PC-9 (cell line): ENCODE measurements at regions not wholly inside any gene's neighbourhood (a gene's known extent, or its start where the extent isn't known, plus 50 kb on each side); places are given as distances from the start of the nearest gene placed in this dataset.

Experiments
- BruUV-seq: library from RNA; stranded (reverse); fragments of 400-500 nt; replicated peaks from 2 replicates; lab custom pipeline; 2021; lab: Mats Ljungman, UMichigan
- CTCF ChIA-PET: fragments of 300-600 bp; sonication (Branson Sonifier 250); formaldehyde crosslinking; loops from one replicate; lab custom pipeline; 2022; ENCODE audit warnings: antibody characterized with exemption; lab: Charles Lee
- POLR2A ChIA-PET: fragments of 300-600 bp; sonication (Branson Sonifier 250); formaldehyde crosslinking; loops from one replicate; lab custom pipeline; 2022; ENCODE audit warnings: antibody characterized with exemption; ENCODE audit not compliant: unreplicated experiment; lab: Charles Lee
- DNase-seq, 2 experiments: peaks; one replicate each; pipeline versions ENCODE4 v3.0.0 to v3.0.0-alpha.2; 2015 to 2022; ENCODE audit warnings: mixed read lengths in 1 of 2
- H2AFZ ChIP-seq: fragments of 200-600 bp; sonication (generic); 2 replicates; pipeline ENCODE4 v1.8.1; 2017; ENCODE audit warnings: antibody characterized with exemption
- H3F3A ChIP-seq: fragments of 200-600 bp; sonication (generic); 2 replicates; pipeline ENCODE4 v1.8.1; 2017; ENCODE audit warnings: antibody characterized with exemption, mild to moderate bottlenecking, low read depth; ENCODE audit not compliant: insufficient read depth
- H3K27ac ChIP-seq: fragments of 200-600 bp; sonication (generic); 2 replicates; pipeline ENCODE4 v1.6.1; 2016; ENCODE audit warnings: mixed run types
- H3K27me3 ChIP-seq: fragments of 200-600 bp; sonication (generic); 2 replicates; pipeline ENCODE4 v1.6.1; 2016; ENCODE audit warnings: low read depth, mixed run types; ENCODE audit not compliant: insufficient read depth
- H3K36me3 ChIP-seq: fragments of 200-600 bp; sonication (generic); 2 replicates; pipeline ENCODE4 v1.6.1; 2016; ENCODE audit warnings: low read depth, mixed run types
- H3K4me1 ChIP-seq: fragments of 200-600 bp; sonication (generic); replicated peaks from 2 replicates; pipeline ENCODE4 v1.6.1; 2016; ENCODE audit warnings: mixed run types; ENCODE audit not compliant: insufficient read depth
- H3K4me2 ChIP-seq: fragments of 200-600 bp; sonication (generic); 2 replicates; pipeline ENCODE4 v1.6.1; 2017; ENCODE audit warnings: mixed run types
- H3K4me3 ChIP-seq: fragments of 200-600 bp; sonication (generic); 2 replicates; pipeline ENCODE4 v1.6.1; 2016; ENCODE audit warnings: mixed run types
- H3K79me2 ChIP-seq: fragments of 200-600 bp; sonication (generic); 2 replicates; pipeline ENCODE4 v1.6.1; 2017; ENCODE audit warnings: low read depth, mixed run types
- H3K9me2 ChIP-seq: fragments of 200-600 bp; sonication (generic); 2 replicates; pipeline ENCODE4 v1.8.1; 2017; ENCODE audit warnings: mild to moderate bottlenecking; ENCODE audit not compliant: insufficient read depth
- H3K9me3 ChIP-seq: fragments of 200-600 bp; sonication (generic); 2 replicates; pipeline ENCODE4 v1.8.1; 2016; ENCODE audit warnings: low read depth; ENCODE audit not compliant: insufficient read depth
- H4K20me1 ChIP-seq: fragments of 200-600 bp; sonication (generic); 2 replicates; pipeline ENCODE4 v1.8.1; 2017; ENCODE audit not compliant: insufficient read depth
- EZH2 ChIP-seq: fragments of 200-600 bp; sonication (generic); IDR thresholded peaks from 2 replicates; pipeline ENCODE4 v1.8.0; 2017; ENCODE audit warnings: antibody characterized with exemption, low read depth
- intact Hi-C: fragments of 100-400 bp; cut with micrococcal nuclease; formaldehyde crosslinking; loops from one replicate; pipeline ENCODE4 v1.10.0; 2022; ENCODE audit not compliant: unreplicated experiment
- TF ChIP-seq, protein P1 (sequence below): fragments of 200-600 bp; sonication (generic); conservative IDR thresholded peaks from 2 replicates; pipeline ENCODE4 v1.6.1; 2017; ENCODE audit warnings: mixed run types, antibody characterized with exemption, mild to moderate bottlenecking, moderate library complexity

DNA sequence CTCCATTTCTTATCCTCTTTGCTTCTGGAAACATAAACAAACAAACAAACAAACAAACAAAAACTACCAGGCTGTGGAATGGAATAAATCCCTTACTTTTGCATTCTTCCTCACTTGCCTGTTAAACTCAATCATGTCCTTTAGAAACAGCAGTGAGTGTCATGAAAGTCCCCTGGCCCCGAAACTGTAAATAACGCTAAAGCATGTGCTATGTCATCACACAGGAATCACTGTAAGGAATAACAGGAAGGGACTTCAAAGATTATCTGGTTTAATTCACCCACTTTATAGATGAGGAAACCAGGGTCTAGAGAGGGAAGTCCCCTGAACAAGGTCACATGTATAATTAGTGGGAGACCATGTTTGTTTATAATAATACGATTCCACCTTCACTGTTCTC lies 159.4 kb upstream of the MEOX2 start:
- intact Hi-C loops = no loop called here
- no TSS peak for BruUV-seq
- ChIA-PET POLR2A (no interaction called here), CTCF (no interaction called here)
- no peak overlapping the region for H3K27ac ChIP-seq
- no peaks in the 10 kb centered on the region for H4K20me1 ChIP-seq
- no peaks in the 10 kb centered on the region for H3K9me3 ChIP-seq
- H3K27me3 ChIP-seq = no peaks in the 10 kb centered on the region
- H3K9me2 ChIP-seq = no peaks in the 10 kb centered on the region
- TF ChIP-seq, protein P1, sequence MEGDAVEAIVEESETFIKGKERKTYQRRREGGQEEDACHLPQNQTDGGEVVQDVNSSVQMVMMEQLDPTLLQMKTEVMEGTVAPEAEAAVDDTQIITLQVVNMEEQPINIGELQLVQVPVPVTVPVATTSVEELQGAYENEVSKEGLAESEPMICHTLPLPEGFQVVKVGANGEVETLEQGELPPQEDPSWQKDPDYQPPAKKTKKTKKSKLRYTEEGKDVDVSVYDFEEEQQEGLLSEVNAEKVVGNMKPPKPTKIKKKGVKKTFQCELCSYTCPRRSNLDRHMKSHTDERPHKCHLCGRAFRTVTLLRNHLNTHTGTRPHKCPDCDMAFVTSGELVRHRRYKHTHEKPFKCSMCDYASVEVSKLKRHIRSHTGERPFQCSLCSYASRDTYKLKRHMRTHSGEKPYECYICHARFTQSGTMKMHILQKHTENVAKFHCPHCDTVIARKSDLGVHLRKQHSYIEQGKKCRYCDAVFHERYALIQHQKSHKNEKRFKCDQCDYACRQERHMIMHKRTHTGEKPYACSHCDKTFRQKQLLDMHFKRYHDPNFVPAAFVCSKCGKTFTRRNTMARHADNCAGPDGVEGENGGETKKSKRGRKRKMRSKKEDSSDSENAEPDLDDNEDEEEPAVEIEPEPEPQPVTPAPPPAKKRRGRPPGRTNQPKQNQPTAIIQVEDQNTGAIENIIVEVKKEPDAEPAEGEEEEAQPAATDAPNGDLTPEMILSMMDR = no peak
- no peak for TF ChIP-seq EZH2
- H3K4me3 ChIP-seq = no peak overlapping the region
- no peaks in the 10 kb centered on the region for H3K4me1 ChIP-seq
- H2AFZ ChIP-seq = no peak overlapping the region
- H3F3A ChIP-seq = no peaks in the 10 kb centered on the region
- DNase-seq = peak in 1 of 2 experiments; percentile 18
- H3K36me3 ChIP-seq = no peaks in the 10 kb centered on the region
- H3K79me2 ChIP-seq = no peaks in the 10 kb centered on the region
- no peak overlapping the region for H3K4me2 ChIP-seq

DNA sequence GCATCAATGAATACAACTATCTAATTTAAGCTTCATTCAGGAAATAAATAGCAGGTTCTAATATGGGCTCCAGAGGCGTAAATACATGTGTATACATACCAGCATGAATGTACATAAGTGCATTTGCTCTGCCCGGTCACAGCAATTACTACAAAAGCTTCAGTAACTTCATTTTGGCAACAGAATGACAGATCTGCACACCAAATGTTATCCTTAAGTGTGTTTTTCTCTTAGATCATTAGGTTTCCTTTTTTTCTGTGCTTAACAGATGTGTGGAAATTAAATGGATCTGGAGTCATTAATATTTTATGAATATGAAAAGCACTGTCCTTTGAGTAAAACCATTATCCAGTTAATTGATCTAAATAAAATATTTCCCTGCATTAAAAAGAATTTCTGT lies 159.0 kb upstream of the MEOX2 start:
- no peak overlapping the region for H3K4me2 ChIP-seq
- no peak overlapping the region for H3K27ac ChIP-seq
- no peaks in the 10 kb centered on the region for H3K27me3 ChIP-seq
- no peaks in the 10 kb centered on the region for H4K20me1 ChIP-seq
- ChIA-PET CTCF (no interaction called here), POLR2A (no interaction called here)
- no peak for DNase-seq
- H3K9me2 ChIP-seq = no peaks in the 10 kb centered on the region
- no peak for TF ChIP-seq EZH2
- TF ChIP-seq, protein P1 = no peak
- H3K36me3 ChIP-seq = no peaks in the 10 kb centered on the region
- no peaks in the 10 kb centered on the region for H3K4me1 ChIP-seq
- H3K9me3 ChIP-seq = no peaks in the 10 kb centered on the region
- no peaks in the 10 kb centered on the region for H3F3A ChIP-seq
- H2AFZ ChIP-seq = no peak overlapping the region
- no peak overlapping the region for H3K4me3 ChIP-seq
- intact Hi-C loops = no loop called here
- no TSS peak for BruUV-seq
- H3K79me2 ChIP-seq = no peaks in the 10 kb centered on the region

DNA sequence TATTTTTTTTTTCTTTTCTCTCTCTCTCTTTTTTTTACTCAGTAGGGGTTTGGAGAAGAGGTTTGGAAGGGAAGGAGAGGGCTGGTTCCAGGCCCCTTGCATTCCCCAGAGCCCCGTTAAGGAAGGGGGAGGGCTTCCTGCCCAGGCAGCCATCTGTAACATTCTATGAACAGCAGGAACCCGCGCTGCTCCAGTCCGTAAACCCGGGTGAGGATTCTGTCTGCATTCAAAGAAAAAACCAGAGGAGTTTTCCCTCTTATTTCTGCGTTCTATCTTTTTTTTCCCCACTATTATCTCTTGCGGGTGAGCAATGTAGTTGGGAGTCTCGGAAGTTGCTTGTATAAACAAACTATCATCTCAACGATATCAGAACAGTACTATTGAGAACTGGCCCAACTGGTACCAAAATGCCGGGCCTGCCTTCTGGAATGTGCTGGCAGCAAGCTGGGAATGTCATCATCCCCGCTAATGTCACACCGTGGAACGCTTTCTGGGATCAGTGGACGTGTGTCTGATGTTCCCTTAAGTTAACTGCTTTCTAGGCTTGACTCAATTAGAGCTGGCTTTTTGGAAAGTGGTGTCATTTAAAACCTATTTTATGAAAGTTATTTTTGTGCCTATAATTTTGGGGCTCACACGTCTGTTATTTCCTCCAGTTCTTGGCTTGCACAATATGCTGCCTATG lies 153.1 kb upstream of the MEOX2 start:
- DNase-seq = peak in 1 of 2 experiments; percentile 10
- H3K4me2 ChIP-seq = no peak overlapping the region
- H3K9me3 ChIP-seq = no peaks in the 10 kb centered on the region
- ChIA-PET POLR2A (no interaction called here), CTCF (no interaction called here)
- no peaks in the 10 kb centered on the region for H3K36me3 ChIP-seq
- H3K27me3 ChIP-seq = no peaks in the 10 kb centered on the region
- TF ChIP-seq EZH2 = no peak
- TF ChIP-seq, protein P1 = no peak
- H3K4me1 ChIP-seq = no peaks in the 10 kb centered on the region
- H3F3A ChIP-seq = no peaks in the 10 kb centered on the region
- H2AFZ ChIP-seq = no peak overlapping the region
- H4K20me1 ChIP-seq = no peaks in the 10 kb centered on the region
- no TSS peak for BruUV-seq
- no peak overlapping the region for H3K27ac ChIP-seq
- no peaks in the 10 kb centered on the region for H3K79me2 ChIP-seq
- intact Hi-C loops = no loop called here
- no peak overlapping the region for H3K4me3 ChIP-seq
- H3K9me2 ChIP-seq = no peaks in the 10 kb centered on the region
